NB4 (cell line): ENCODE measurements at regions not wholly inside any gene's neighbourhood (a gene's known extent, or its start where the extent isn't known, plus 50 kb on each side); places are given as distances from the start of the nearest gene placed in this dataset.
A peak's percentile ranks its signal among the peaks of the same experiment; 100 is the strongest.

Experiments used
- DNase-seq: peaks from one replicate; pipeline ENCODE4 v3.0.0; 2010; ENCODE audit warnings: low read depth
- H3K4me3 ChIP-seq: one replicate; pipeline ENCODE4 v1.5.1; 2011; ENCODE audit warnings: mild to moderate bottlenecking, low read depth, low read length, moderate library complexity
- MYC ChIP-seq: IDR thresholded peaks from 2 replicates; pipeline ENCODE4 v1.6.1; 2011; ENCODE audit warnings: low read depth, low read length
- POLR2A ChIP-seq: IDR thresholded peaks from 2 replicates; pipeline ENCODE4 v1.6.1; 2011; ENCODE audit warnings: mild to moderate bottlenecking; ENCODE audit not compliant: insufficient read length; ENCODE audit errors: extremely low read depth
- TF ChIP-seq, protein P1 (sequence below): IDR thresholded peaks from 2 replicates; pipeline ENCODE4 v1.6.1; 2011; ENCODE audit warnings: low read depth, low read length
- TF ChIP-seq, protein P2 (sequence below): IDR thresholded peaks from one replicate; pipeline ENCODE4 v1.5.1; 2012; ENCODE audit warnings: low read depth, low read length

DNA sequence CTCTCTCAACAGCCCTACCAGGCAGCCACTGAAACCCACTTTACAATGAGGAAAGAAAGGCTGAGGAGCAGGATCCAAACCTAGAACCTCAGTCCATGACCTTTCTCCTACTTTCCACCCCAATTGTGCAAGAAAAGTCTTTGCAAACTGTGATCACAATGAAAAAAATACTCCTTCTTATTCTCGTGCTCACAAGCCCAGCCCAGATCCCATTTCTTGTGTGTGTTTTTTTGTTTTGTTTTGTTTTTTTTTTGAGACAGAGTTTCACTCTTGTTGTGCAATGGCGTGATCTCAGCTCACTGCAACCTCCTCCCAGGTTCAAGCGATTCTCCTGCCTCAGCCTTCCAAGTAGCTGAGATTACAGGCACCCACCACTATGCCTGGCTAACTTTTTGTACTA lies 97.7 kb downstream of the CRYAA start:
- no peak for TF ChIP-seq POLR2A
- TF ChIP-seq, protein P1, sequence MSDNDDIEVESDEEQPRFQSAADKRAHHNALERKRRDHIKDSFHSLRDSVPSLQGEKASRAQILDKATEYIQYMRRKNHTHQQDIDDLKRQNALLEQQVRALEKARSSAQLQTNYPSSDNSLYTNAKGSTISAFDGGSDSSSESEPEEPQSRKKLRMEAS, result no peak
- TF ChIP-seq, protein P2, sequence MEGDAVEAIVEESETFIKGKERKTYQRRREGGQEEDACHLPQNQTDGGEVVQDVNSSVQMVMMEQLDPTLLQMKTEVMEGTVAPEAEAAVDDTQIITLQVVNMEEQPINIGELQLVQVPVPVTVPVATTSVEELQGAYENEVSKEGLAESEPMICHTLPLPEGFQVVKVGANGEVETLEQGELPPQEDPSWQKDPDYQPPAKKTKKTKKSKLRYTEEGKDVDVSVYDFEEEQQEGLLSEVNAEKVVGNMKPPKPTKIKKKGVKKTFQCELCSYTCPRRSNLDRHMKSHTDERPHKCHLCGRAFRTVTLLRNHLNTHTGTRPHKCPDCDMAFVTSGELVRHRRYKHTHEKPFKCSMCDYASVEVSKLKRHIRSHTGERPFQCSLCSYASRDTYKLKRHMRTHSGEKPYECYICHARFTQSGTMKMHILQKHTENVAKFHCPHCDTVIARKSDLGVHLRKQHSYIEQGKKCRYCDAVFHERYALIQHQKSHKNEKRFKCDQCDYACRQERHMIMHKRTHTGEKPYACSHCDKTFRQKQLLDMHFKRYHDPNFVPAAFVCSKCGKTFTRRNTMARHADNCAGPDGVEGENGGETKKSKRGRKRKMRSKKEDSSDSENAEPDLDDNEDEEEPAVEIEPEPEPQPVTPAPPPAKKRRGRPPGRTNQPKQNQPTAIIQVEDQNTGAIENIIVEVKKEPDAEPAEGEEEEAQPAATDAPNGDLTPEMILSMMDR, result no peak
- TF ChIP-seq MYC, result no peak
- DNase-seq, result no peak
- no peak overlapping the region for H3K4me3 ChIP-seq

DNA sequence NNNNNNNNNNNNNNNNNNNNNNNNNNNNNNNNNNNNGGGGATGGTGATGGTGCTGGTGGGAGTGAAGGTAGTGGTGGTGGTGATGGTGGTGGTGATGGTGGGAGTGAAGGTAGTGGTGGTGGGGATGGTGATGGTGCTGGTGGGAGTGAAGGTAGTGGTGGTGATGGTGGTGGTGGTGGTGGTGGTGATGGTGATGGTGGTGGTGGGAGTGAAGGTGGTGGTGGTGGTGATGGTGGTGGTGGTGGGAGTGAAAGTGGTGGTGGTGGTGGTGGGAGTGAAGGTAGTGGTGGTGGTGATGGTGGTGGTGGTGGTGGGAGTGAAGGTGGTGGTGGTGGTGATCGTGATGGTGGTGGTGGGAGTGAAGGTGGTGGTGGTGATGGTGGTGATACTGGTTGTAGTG lies 93.6 kb downstream of the CRYAA start:
- no peak overlapping the region for H3K4me3 ChIP-seq
- peak; percentile 23 for DNase-seq
- TF ChIP-seq POLR2A (no peak), MYC (no peak)
- TF ChIP-seq, protein P2, result no peak
- TF ChIP-seq, protein P1, result no peak
